Ovary (tissue), 3 donors: ENCODE measurements at regions not wholly inside any gene's neighbourhood (a gene's known extent, or its start where the extent isn't known, plus 50 kb on each side); places are given as distances from the start of the nearest gene placed in this dataset.

Source experiments
- POLR2A ChIP-seq: fragments of 450-650 bp; IDR thresholded peaks from one replicate; pipeline ENCODE4 v1.6.1; 2017; ENCODE audit warnings: antibody characterized with exemption, mild to moderate bottlenecking, moderate library complexity
- TF ChIP-seq, protein P1 (sequence below), 3 donors: fragments of 450-650 bp in 2 of 3; fragments of 200-600 bp in 1 of 3; IDR thresholded peaks; one replicate each; pipeline versions ENCODE4 v1.5.1 to v1.8.0; 2016 to 2022; ENCODE audit warnings: antibody characterized with exemption in 3 of 3, mild to moderate bottlenecking in 1 of 3
- donor health status: DM: no; HTN: no; CAD: no.

- TF ChIP-seq, protein P1, sequence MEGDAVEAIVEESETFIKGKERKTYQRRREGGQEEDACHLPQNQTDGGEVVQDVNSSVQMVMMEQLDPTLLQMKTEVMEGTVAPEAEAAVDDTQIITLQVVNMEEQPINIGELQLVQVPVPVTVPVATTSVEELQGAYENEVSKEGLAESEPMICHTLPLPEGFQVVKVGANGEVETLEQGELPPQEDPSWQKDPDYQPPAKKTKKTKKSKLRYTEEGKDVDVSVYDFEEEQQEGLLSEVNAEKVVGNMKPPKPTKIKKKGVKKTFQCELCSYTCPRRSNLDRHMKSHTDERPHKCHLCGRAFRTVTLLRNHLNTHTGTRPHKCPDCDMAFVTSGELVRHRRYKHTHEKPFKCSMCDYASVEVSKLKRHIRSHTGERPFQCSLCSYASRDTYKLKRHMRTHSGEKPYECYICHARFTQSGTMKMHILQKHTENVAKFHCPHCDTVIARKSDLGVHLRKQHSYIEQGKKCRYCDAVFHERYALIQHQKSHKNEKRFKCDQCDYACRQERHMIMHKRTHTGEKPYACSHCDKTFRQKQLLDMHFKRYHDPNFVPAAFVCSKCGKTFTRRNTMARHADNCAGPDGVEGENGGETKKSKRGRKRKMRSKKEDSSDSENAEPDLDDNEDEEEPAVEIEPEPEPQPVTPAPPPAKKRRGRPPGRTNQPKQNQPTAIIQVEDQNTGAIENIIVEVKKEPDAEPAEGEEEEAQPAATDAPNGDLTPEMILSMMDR (IDR thresholded peaks at IDR 0.05) = no peak
- TF ChIP-seq POLR2A = no peak
Observed at GRCh38 chr3:10555263-10555662, 49.9 kb upstream of the ATP2B2 start.
